HG03095 (cell line): ENCODE measurements at regions not wholly inside any gene's neighbourhood (a gene's known extent, or its start where the extent isn't known, plus 50 kb on each side); places are given as distances from the start of the nearest gene placed in this dataset.

Experiments
- ATAC-seq: cut with Tn5 transposase; IDR thresholded peaks from one replicate; pipeline ENCODE4 v1.9.1; 2021; ENCODE audit warnings: moderate library complexity; ENCODE audit not compliant: unreplicated experiment

- no peak for ATAC-seq
Measured at GRCh38 chr1:81232420-81232819, 568.3 kb upstream of the ADGRL2 start.

- ATAC-seq: no peak
Measured at GRCh38 chr1:81231729-81232038, 569.0 kb upstream of the ADGRL2 start.

GRCh38 chr1:81230983-81231728 is 569.6 kb upstream of the ADGRL2 start:
- ATAC-seq: no peak

- ATAC-seq: no peak
Measured at GRCh38 chr1:81228926-81229325, 571.8 kb upstream of the ADGRL2 start.

- peak; percentile 58 for ATAC-seq
Measured at GRCh38 chr1:81226603-81226928, 574.2 kb upstream of the ADGRL2 start.

- ATAC-seq: peak; percentile 89
Measured at GRCh38 chr1:81225789-81226602, 574.7 kb upstream of the ADGRL2 start.

GRCh38 chr1:81224222-81224621 is 576.5 kb upstream of the ADGRL2 start:
- ATAC-seq: no peak

GRCh38 chr1:81221564-81221963 is 579.2 kb upstream of the ADGRL2 start:
- ATAC-seq: no peak

GRCh38 chr1:81220614-81221071 is 580.1 kb upstream of the ADGRL2 start:
- ATAC-seq: no peak

GRCh38 chr1:81217058-81217457 is 583.7 kb upstream of the ADGRL2 start:
- ATAC-seq: no peak

GRCh38 chr1:81213279-81213678 is 587.5 kb upstream of the ADGRL2 start:
- ATAC-seq: no peak

GRCh38 chr1:81209461-81209860 is 591.3 kb upstream of the ADGRL2 start:
- ATAC-seq: no peak

- ATAC-seq: no peak
Measured at GRCh38 chr1:81208441-81208840, 592.3 kb upstream of the ADGRL2 start.

- ATAC-seq: no peak
Measured at GRCh38 chr1:81205956-81206355, 594.8 kb upstream of the ADGRL2 start.

GRCh38 chr1:81201779-81202178 is 599.0 kb upstream of the ADGRL2 start:
- ATAC-seq: no peak

- no peak for ATAC-seq
Measured at GRCh38 chr1:81197591-81197990, 603.1 kb upstream of the ADGRL2 start.

- no peak for ATAC-seq
Measured at GRCh38 chr1:81192647-81193642, 607.8 kb upstream of the ADGRL2 start.

GRCh38 chr1:81190003-81190402 is 610.7 kb upstream of the ADGRL2 start:
- no peak for ATAC-seq

- ATAC-seq: no peak
Measured at GRCh38 chr1:81187635-81188034, 613.1 kb upstream of the ADGRL2 start.

GRCh38 chr1:81186261-81186660 is 614.5 kb upstream of the ADGRL2 start:
- ATAC-seq: no peak

- no peak for ATAC-seq
Measured at GRCh38 chr1:81183553-81183952, 617.2 kb upstream of the ADGRL2 start.
